Tibial nerve (tissue), 4 donors: ENCODE measurements at regions not wholly inside any gene's neighbourhood (a gene's known extent, or its start where the extent isn't known, plus 50 kb on each side); places are given as distances from the start of the nearest gene placed in this dataset.

Experiments used
- DNase-seq, 2 donors: peaks; one replicate each; pipeline ENCODE4 v3.0.0-alpha.2; 2019; ENCODE audit warnings: low spot score in 2 of 2
- H3K27ac ChIP-seq, 4 donors: fragments of 200-600 bp; sonication (generic) in 3 of 4; one replicate each; pipeline ENCODE4 v1.5.1; 2017 to 2019; ENCODE audit warnings: mild to moderate bottlenecking in 1 of 4
- H3K27me3 ChIP-seq, 2 donors: fragments of 200-600 bp; sonication (generic) in 1 of 2; one replicate each; pipeline versions ENCODE4 v1.5.1 to v1.6.0; 2017 to 2019
- H3K36me3 ChIP-seq, 3 donors: fragments of 200-600 bp; sonication (generic); one replicate each; pipeline ENCODE4 v1.5.1; 2018 to 2019
- H3K4me1 ChIP-seq, 4 donors: fragments of 200-600 bp; sonication (generic) in 3 of 4; one replicate each; pipeline ENCODE4 v1.5.1; 2017 to 2019
- H3K4me3 ChIP-seq, 4 donors: fragments of 200-600 bp; sonication (generic) in 3 of 4; one replicate each; pipeline ENCODE4 v1.5.1; 2017 to 2019; ENCODE audit warnings: mild to moderate bottlenecking in 1 of 4, moderate library complexity in 1 of 4
- H3K9me3 ChIP-seq, 4 donors: fragments of 200-600 bp; sonication (generic) in 3 of 4; one replicate each; pipeline ENCODE4 v1.5.1; 2017 to 2019
- CTCF ChIP-seq, 5 experiments: fragments of 200-600 bp in 3 of 5; fragments of 450-650 bp in 2 of 5; sonication (generic) in 3 of 5; IDR thresholded peaks; one replicate each; pipeline ENCODE4 v1.5.1; 2016 to 2019; ENCODE audit warnings: antibody characterized with exemption in 5 of 5, mild to moderate bottlenecking in 3 of 5, moderate library complexity in 2 of 5
- EP300 ChIP-seq, 2 donors: sonication (generic); formaldehyde crosslinking; IDR thresholded peaks; one replicate each; pipeline ENCODE4 v1.6.1; 2017; ENCODE audit warnings: antibody characterized with exemption in 2 of 2, mild to moderate bottlenecking in 1 of 2
- POLR2A ChIP-seq, 2 donors: fragments of 450-650 bp; IDR thresholded peaks; one replicate each; pipeline ENCODE4 v1.6.1; 2017; ENCODE audit warnings: antibody characterized with exemption in 2 of 2, mild to moderate bottlenecking in 2 of 2, moderate library complexity in 2 of 2
- WGBS, 2 donors: methylation state at CpG; one replicate each; pipeline ENCODE4 v1.1.5; 2018; 5-methylcytosine and 5-hydroxymethylcytosine counted together

GRCh38 chr6:156583083-156583482 is 194.1 kb upstream of the ARID1B start:
- Histone ChIP-seq H3K27me3 (no peaks in the 10 kb centered on the region), H3K4me3 (no peak overlapping the region), H3K36me3 (no peaks in the 10 kb centered on the region), H3K9me3 (peaks cover 0 to 23% (median under 1%) of the 10 kb centered on the region in 4 donors), H3K4me1 (no peaks in the 10 kb centered on the region), H3K27ac (no peak overlapping the region)
- TF ChIP-seq POLR2A (IDR thresholded peaks at IDR 0.05) (no peak), EP300 (IDR thresholded peaks at IDR 0.05) (no peak), CTCF (IDR thresholded peaks at IDR 0.05) (no peak)
- DNase-seq, result no peak
- WGBS, 2 donors, result 76 to 77% methylated on average over 6 of the region's 6 CpGs

GRCh38 chr6:156582509-156582992 is 194.6 kb upstream of the ARID1B start:
- Histone ChIP-seq H3K4me3 (no peak overlapping the region), H3K4me1 (no peaks in the 10 kb centered on the region), H3K36me3 (no peaks in the 10 kb centered on the region), H3K27me3 (no peaks in the 10 kb centered on the region), H3K27ac (no peak overlapping the region), H3K9me3 (peaks cover 0 to 29% (median 3%) of the 10 kb centered on the region in 4 donors)
- no peak for TF ChIP-seq CTCF (IDR thresholded peaks at IDR 0.05)
- TF ChIP-seq EP300 (IDR thresholded peaks at IDR 0.05), result no peak
- no peak for TF ChIP-seq POLR2A (IDR thresholded peaks at IDR 0.05)
- DNase-seq, result no peak
- WGBS, 2 donors, result 49 to 59% methylated on average over 7 of the region's 7 CpGs

DNA sequence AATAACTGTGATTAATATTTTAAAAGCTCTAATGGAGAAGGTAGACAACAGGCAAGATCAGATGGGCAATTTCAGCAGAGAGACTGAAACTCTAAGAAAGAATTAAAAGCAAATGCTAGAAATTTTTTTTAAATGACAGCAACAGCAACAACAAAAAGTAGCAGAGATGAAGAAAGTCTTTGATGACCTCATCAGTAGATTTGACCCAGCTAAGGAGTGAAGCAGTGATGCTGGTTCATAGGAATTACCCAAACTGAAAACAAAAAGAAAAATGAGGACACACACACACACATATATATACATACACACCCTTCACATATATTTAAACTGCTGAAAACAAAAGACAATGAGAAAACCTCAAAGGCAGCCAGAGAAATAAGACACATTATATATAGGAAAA is 197.6 kb upstream of the ARID1B start:
- no peak overlapping the region for H3K4me3 ChIP-seq
- no peaks in the 10 kb centered on the region for H3K4me1 ChIP-seq
- no peaks in the 10 kb centered on the region for H3K27me3 ChIP-seq
- DNase-seq, result no peak
- H3K36me3 ChIP-seq, result no peaks in the 10 kb centered on the region
- TF ChIP-seq CTCF (IDR thresholded peaks at IDR 0.05) (no peak), EP300 (IDR thresholded peaks at IDR 0.05) (no peak), POLR2A (IDR thresholded peaks at IDR 0.05) (no peak)
- H3K27ac ChIP-seq, result no peak overlapping the region
- peaks cover 0 to 48% (median 6%) of the 10 kb centered on the region in 4 donors for H3K9me3 ChIP-seq

DNA sequence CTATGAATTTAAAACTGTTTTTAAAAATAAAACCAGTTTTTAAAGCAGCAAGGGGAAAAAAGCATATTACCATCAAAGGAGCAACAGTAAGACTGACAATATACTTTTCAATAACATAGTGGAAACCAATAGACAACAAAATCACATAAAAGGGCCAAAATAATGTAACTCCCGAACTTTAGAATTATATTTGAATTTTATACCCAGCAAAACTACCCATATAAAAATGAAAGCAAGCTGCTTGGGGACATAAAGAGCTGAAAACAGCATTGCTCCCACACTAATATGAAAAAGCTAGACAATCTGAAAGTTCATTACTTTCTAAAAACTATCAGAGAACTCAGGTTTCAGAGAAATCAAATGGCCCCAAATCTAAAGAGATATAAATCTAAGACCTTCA is 199.4 kb upstream of the ARID1B start:
- TF ChIP-seq CTCF (IDR thresholded peaks at IDR 0.05) (no peak), EP300 (IDR thresholded peaks at IDR 0.05) (no peak), POLR2A (IDR thresholded peaks at IDR 0.05) (no peak)
- Histone ChIP-seq H3K9me3 (peaks cover 0 to 48% (median 6%) of the 10 kb centered on the region in 4 donors), H3K27ac (no peak overlapping the region), H3K27me3 (no peaks in the 10 kb centered on the region), H3K4me3 (no peak overlapping the region), H3K4me1 (no peaks in the 10 kb centered on the region), H3K36me3 (no peaks in the 10 kb centered on the region)
- WGBS, 2 donors, result 86 to 89% methylated on average over 1 of the region's 1 CpG
- no peak for DNase-seq

- H3K27me3 ChIP-seq, result no peaks in the 10 kb centered on the region
- H3K27ac ChIP-seq, result no peak overlapping the region
- H3K4me1 ChIP-seq, result no peaks in the 10 kb centered on the region
- H3K4me3 ChIP-seq, result no peak overlapping the region
- DNase-seq, result no peak
- no peaks in the 10 kb centered on the region for H3K36me3 ChIP-seq
- peaks cover 0 to 46% (median 6%) of the 10 kb centered on the region in 4 donors for H3K9me3 ChIP-seq
- TF ChIP-seq POLR2A (IDR thresholded peaks at IDR 0.05), result no peak
- TF ChIP-seq EP300 (IDR thresholded peaks at IDR 0.05), result no peak
- no peak for TF ChIP-seq CTCF (IDR thresholded peaks at IDR 0.05)
Measured at GRCh38 chr6:156575361-156575760, 201.8 kb upstream of the ARID1B start.
